ENCODE measurements at regions not wholly inside any gene's neighbourhood (a gene's known extent, or its start where the extent isn't known, plus 50 kb on each side); places are given as distances from the start of the nearest gene placed in this dataset.

DNA sequence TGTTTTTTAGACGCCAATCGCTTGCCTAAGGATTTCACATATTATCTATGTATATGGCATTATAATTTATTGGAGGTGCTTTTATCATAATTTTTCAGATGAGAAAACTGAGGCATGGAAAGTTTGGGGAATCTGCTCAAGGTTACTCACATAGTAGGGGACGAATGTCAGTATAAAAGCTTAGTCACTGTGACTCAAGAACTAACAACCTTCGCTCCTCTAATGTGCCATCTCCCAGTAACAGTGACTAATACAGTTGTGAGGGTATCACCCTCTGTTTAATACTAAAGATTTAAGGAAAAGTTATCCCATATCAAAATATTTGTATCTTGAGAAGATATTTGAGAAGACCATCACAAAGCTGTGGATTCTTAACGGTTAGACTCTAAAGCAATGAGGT is 353.1 kb upstream of the SPOCK3 start:
- TF ChIP-seq EZH2phosphoT487 (IDR thresholded peaks at IDR 0.05; ENCODE audit: borderline replicate concordance), result no peak
- TF ChIP-seq, protein P1, sequence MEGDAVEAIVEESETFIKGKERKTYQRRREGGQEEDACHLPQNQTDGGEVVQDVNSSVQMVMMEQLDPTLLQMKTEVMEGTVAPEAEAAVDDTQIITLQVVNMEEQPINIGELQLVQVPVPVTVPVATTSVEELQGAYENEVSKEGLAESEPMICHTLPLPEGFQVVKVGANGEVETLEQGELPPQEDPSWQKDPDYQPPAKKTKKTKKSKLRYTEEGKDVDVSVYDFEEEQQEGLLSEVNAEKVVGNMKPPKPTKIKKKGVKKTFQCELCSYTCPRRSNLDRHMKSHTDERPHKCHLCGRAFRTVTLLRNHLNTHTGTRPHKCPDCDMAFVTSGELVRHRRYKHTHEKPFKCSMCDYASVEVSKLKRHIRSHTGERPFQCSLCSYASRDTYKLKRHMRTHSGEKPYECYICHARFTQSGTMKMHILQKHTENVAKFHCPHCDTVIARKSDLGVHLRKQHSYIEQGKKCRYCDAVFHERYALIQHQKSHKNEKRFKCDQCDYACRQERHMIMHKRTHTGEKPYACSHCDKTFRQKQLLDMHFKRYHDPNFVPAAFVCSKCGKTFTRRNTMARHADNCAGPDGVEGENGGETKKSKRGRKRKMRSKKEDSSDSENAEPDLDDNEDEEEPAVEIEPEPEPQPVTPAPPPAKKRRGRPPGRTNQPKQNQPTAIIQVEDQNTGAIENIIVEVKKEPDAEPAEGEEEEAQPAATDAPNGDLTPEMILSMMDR (conservative IDR thresholded peaks at IDR 0.05; ENCODE audit: low read length), result no peak
- Histone ChIP-seq H3K27me3 (ENCODE audit: insufficient read depth, low read length, poor library complexity, severe bottlenecking) (no peaks in the 10 kb centered on the region), H3K4me3 (ENCODE audit: low read length, poor library complexity, severe bottlenecking) (no peak overlapping the region), H3K9me2 (replicated peaks; ENCODE audit: low read depth, low read length) (no peaks in the 10 kb centered on the region), H3K36me3 (ENCODE audit: insufficient read depth, low read length) (no peaks in the 10 kb centered on the region), H3K4me1 (ENCODE audit: insufficient read depth, low read length, poor library complexity, severe bottlenecking) (no peaks in the 10 kb centered on the region), H3F3A (ENCODE audit: low read depth) (no peaks in the 10 kb centered on the region), H3K4me2 (ENCODE audit: low read depth, low read length, poor library complexity, severe bottlenecking) (no peak overlapping the region), H2AFZ (ENCODE audit: low read length) (no peak overlapping the region), H3K9me3 (ENCODE audit: insufficient read depth, low read depth, low read length) (no peaks in the 10 kb centered on the region), H3K9ac (ENCODE audit: low read depth, low read length, poor library complexity, severe bottlenecking) (no peak overlapping the region), H4K20me1 (ENCODE audit: insufficient read depth, low read length, poor library complexity, severe bottlenecking) (no peaks in the 10 kb centered on the region), H3K79me2 (ENCODE audit: insufficient read depth, low read length) (no peaks in the 10 kb centered on the region)

GRCh38 chr4:167595898-167596297 is 361.6 kb upstream of the SPOCK3 start:
- H3K9me2 ChIP-seq (replicated peaks; ENCODE audit: low read depth, low read length), result no peaks in the 10 kb centered on the region
- H3K79me2 ChIP-seq (ENCODE audit: insufficient read depth, low read length), result no peaks in the 10 kb centered on the region
- no peaks in the 10 kb centered on the region for H3K4me1 ChIP-seq (ENCODE audit: insufficient read depth, low read length, poor library complexity, severe bottlenecking)
- no peak overlapping the region for H2AFZ ChIP-seq (ENCODE audit: low read length)
- no peaks in the 10 kb centered on the region for H4K20me1 ChIP-seq (ENCODE audit: insufficient read depth, low read length, poor library complexity, severe bottlenecking)
- H3K4me2 ChIP-seq (ENCODE audit: low read depth, low read length, poor library complexity, severe bottlenecking), result no peak overlapping the region
- H3K27me3 ChIP-seq (ENCODE audit: insufficient read depth, low read length, poor library complexity, severe bottlenecking), result no peaks in the 10 kb centered on the region
- no peaks in the 10 kb centered on the region for H3K9me3 ChIP-seq (ENCODE audit: insufficient read depth, low read depth, low read length)
- no peaks in the 10 kb centered on the region for H3K36me3 ChIP-seq (ENCODE audit: insufficient read depth, low read length)
- H3K4me3 ChIP-seq (ENCODE audit: low read length, poor library complexity, severe bottlenecking), result no peak overlapping the region
- TF ChIP-seq EZH2phosphoT487 (IDR thresholded peaks at IDR 0.05; ENCODE audit: borderline replicate concordance), result no peak
- TF ChIP-seq, protein P1 (conservative IDR thresholded peaks at IDR 0.05; ENCODE audit: low read length), result no peak
- H3F3A ChIP-seq (ENCODE audit: low read depth), result no peaks in the 10 kb centered on the region
- no peak overlapping the region for H3K9ac ChIP-seq (ENCODE audit: low read depth, low read length, poor library complexity, severe bottlenecking)

- TF ChIP-seq EZH2phosphoT487 (IDR thresholded peaks at IDR 0.05; ENCODE audit: borderline replicate concordance), result no peak
- TF ChIP-seq, protein P1 (conservative IDR thresholded peaks at IDR 0.05; ENCODE audit: low read length), result no peak
- H4K20me1 ChIP-seq (ENCODE audit: insufficient read depth, low read length, poor library complexity, severe bottlenecking), result no peaks in the 10 kb centered on the region
- H3K36me3 ChIP-seq (ENCODE audit: insufficient read depth, low read length), result no peaks in the 10 kb centered on the region
- no peak overlapping the region for H3K4me2 ChIP-seq (ENCODE audit: low read depth, low read length, poor library complexity, severe bottlenecking)
- H3K4me3 ChIP-seq (ENCODE audit: low read length, poor library complexity, severe bottlenecking), result no peak overlapping the region
- no peak overlapping the region for H3K9ac ChIP-seq (ENCODE audit: low read depth, low read length, poor library complexity, severe bottlenecking)
- H3K79me2 ChIP-seq (ENCODE audit: insufficient read depth, low read length), result no peaks in the 10 kb centered on the region
- H3F3A ChIP-seq (ENCODE audit: low read depth), result no peaks in the 10 kb centered on the region
- H3K9me2 ChIP-seq (replicated peaks; ENCODE audit: low read depth, low read length), result no peaks in the 10 kb centered on the region
- H3K4me1 ChIP-seq (ENCODE audit: insufficient read depth, low read length, poor library complexity, severe bottlenecking), result no peaks in the 10 kb centered on the region
- no peak overlapping the region for H2AFZ ChIP-seq (ENCODE audit: low read length)
- H3K9me3 ChIP-seq (ENCODE audit: insufficient read depth, low read depth, low read length), result no peaks in the 10 kb centered on the region
- H3K27me3 ChIP-seq (ENCODE audit: insufficient read depth, low read length, poor library complexity, severe bottlenecking), result no peaks in the 10 kb centered on the region
These were observed 367.9 kb upstream of the SPOCK3 start for GRCh38 chr4:167602157-167602556.
